GM21367 (cell line): ENCODE measurements at regions not wholly inside any gene's neighbourhood (a gene's known extent, or its start where the extent isn't known, plus 50 kb on each side); places are given as distances from the start of the nearest gene placed in this dataset.

Source experiments
- ATAC-seq: cut with Tn5 transposase; IDR thresholded peaks from one replicate; pipeline ENCODE4 v1.9.1; 2021; ENCODE audit not compliant: unreplicated experiment

- ATAC-seq: no peak
Measured at GRCh38 chr7:23972057-23972456, 262.0 kb downstream of the STK31 start.

- no peak for ATAC-seq
Measured at GRCh38 chr7:23973264-23973663, 263.2 kb downstream of the STK31 start.

GRCh38 chr7:23980081-23980480 is 270.1 kb downstream of the STK31 start:
- no peak for ATAC-seq

- ATAC-seq: no peak
Measured at GRCh38 chr7:23981314-23981713, 271.3 kb downstream of the STK31 start.

GRCh38 chr7:23981758-23982157 is 271.7 kb downstream of the STK31 start:
- ATAC-seq: no peak

GRCh38 chr7:24005517-24005916 is 278.5 kb upstream of the NPY start:
- no peak for ATAC-seq

GRCh38 chr7:24010495-24010894 is 273.5 kb upstream of the NPY start:
- no peak for ATAC-seq

- ATAC-seq: no peak
Measured at GRCh38 chr7:24017519-24017918, 266.5 kb upstream of the NPY start.

GRCh38 chr7:24018331-24018730 is 265.7 kb upstream of the NPY start:
- no peak for ATAC-seq

GRCh38 chr7:24019841-24020240 is 264.1 kb upstream of the NPY start:
- ATAC-seq: no peak

- ATAC-seq: no peak
Measured at GRCh38 chr7:24024276-24025068, 259.5 kb upstream of the NPY start.

- no peak for ATAC-seq
Measured at GRCh38 chr7:24025094-24025493, 258.9 kb upstream of the NPY start.

- ATAC-seq: no peak
Measured at GRCh38 chr7:24025765-24026164, 258.2 kb upstream of the NPY start.

GRCh38 chr7:24026351-24026750 is 257.6 kb upstream of the NPY start:
- no peak for ATAC-seq

- ATAC-seq: no peak
Measured at GRCh38 chr7:24029068-24029467, 254.9 kb upstream of the NPY start.

- ATAC-seq: no peak
Measured at GRCh38 chr7:24034251-24034650, 249.7 kb upstream of the NPY start.

GRCh38 chr7:24035366-24036032 is 248.5 kb upstream of the NPY start:
- no peak for ATAC-seq

GRCh38 chr7:24036033-24036412 is 248.0 kb upstream of the NPY start:
- no peak for ATAC-seq

- ATAC-seq: no peak
Measured at GRCh38 chr7:24038993-24039392, 245.0 kb upstream of the NPY start.

- no peak for ATAC-seq
Measured at GRCh38 chr7:24039991-24040624, 243.9 kb upstream of the NPY start.

- no peak for ATAC-seq
Measured at GRCh38 chr7:24042028-24042427, 242.0 kb upstream of the NPY start.

GRCh38 chr7:24049296-24049695 is 234.7 kb upstream of the NPY start:
- ATAC-seq: no peak
